ENCODE measurements at regions not wholly inside any gene's neighbourhood (a gene's known extent, or its start where the extent isn't known, plus 50 kb on each side); places are given as distances from the start of the nearest gene placed in this dataset.

DNA sequence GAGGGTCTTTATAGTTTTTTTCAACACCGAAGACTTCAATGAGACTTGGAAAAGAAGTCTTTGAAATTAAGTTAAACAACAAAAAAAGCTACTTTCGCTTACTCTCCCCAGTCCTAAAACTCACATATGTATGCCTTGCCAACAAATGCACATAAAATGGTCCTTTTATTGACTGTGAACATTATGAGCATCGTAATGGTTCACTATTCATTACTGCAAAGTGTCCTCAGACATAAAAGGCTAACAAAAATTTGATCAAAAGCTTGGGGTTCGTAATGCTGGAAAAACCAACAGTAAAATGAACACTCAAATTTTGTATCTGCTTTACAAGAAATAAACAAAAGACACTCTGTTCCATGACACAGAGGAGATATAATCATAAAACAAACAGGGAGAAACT lies 285.3 kb upstream of the SLC8A1 start:
- TF ChIP-seq, protein P1, sequence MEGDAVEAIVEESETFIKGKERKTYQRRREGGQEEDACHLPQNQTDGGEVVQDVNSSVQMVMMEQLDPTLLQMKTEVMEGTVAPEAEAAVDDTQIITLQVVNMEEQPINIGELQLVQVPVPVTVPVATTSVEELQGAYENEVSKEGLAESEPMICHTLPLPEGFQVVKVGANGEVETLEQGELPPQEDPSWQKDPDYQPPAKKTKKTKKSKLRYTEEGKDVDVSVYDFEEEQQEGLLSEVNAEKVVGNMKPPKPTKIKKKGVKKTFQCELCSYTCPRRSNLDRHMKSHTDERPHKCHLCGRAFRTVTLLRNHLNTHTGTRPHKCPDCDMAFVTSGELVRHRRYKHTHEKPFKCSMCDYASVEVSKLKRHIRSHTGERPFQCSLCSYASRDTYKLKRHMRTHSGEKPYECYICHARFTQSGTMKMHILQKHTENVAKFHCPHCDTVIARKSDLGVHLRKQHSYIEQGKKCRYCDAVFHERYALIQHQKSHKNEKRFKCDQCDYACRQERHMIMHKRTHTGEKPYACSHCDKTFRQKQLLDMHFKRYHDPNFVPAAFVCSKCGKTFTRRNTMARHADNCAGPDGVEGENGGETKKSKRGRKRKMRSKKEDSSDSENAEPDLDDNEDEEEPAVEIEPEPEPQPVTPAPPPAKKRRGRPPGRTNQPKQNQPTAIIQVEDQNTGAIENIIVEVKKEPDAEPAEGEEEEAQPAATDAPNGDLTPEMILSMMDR (IDR thresholded peaks at IDR 0.05; ENCODE audit: insufficient read depth, low read length), result no peak
- TF ChIP-seq, protein P2, sequence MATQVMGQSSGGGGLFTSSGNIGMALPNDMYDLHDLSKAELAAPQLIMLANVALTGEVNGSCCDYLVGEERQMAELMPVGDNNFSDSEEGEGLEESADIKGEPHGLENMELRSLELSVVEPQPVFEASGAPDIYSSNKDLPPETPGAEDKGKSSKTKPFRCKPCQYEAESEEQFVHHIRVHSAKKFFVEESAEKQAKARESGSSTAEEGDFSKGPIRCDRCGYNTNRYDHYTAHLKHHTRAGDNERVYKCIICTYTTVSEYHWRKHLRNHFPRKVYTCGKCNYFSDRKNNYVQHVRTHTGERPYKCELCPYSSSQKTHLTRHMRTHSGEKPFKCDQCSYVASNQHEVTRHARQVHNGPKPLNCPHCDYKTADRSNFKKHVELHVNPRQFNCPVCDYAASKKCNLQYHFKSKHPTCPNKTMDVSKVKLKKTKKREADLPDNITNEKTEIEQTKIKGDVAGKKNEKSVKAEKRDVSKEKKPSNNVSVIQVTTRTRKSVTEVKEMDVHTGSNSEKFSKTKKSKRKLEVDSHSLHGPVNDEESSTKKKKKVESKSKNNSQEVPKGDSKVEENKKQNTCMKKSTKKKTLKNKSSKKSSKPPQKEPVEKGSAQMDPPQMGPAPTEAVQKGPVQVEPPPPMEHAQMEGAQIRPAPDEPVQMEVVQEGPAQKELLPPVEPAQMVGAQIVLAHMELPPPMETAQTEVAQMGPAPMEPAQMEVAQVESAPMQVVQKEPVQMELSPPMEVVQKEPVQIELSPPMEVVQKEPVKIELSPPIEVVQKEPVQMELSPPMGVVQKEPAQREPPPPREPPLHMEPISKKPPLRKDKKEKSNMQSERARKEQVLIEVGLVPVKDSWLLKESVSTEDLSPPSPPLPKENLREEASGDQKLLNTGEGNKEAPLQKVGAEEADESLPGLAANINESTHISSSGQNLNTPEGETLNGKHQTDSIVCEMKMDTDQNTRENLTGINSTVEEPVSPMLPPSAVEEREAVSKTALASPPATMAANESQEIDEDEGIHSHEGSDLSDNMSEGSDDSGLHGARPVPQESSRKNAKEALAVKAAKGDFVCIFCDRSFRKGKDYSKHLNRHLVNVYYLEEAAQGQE (IDR thresholded peaks at IDR 0.05; ENCODE audit: insufficient replicate concordance, low read depth), result no peak

Measured in HL-60 (cell line).